ENCODE measurements at regions not wholly inside any gene's neighbourhood (a gene's known extent, or its start where the extent isn't known, plus 50 kb on each side); places are given as distances from the start of the nearest gene placed in this dataset.

- no peak overlapping the region for H3K27ac Mint-ChIP-seq (ENCODE audit: unreplicated experiment)
- H3K4me3 Mint-ChIP-seq (ENCODE audit: unreplicated experiment) = no peak overlapping the region
- H3K4me1 Mint-ChIP-seq (ENCODE audit: low read depth) = no peaks in the 10 kb centered on the region
- no peak for DNase-seq (ENCODE audit: low spot score)
- H3K9me3 Mint-ChIP-seq (ENCODE audit: low read depth) = no peaks in the 10 kb centered on the region
- TF ChIP-seq CTCF (IDR thresholded peaks at IDR 0.05) = no peak
- H3K36me3 Mint-ChIP-seq (ENCODE audit: low read depth) = no peaks in the 10 kb centered on the region
- peaks cover 2% of the 10 kb centered on the region for H3K27me3 Mint-ChIP-seq (ENCODE audit: low read depth)
Observed at GRCh38 chr2:82656420-82656819, 1802.7 kb downstream of the SUCLG1 start.

GRCh38 chr2:82652117-82652516, 1807.0 kb downstream of the SUCLG1 start:
- no peak for DNase-seq (ENCODE audit: low spot score)
- Mint-ChIP-seq H3K4me1 (ENCODE audit: low read depth) (no peaks in the 10 kb centered on the region), H3K27ac (ENCODE audit: unreplicated experiment) (no peak overlapping the region), H3K9me3 (ENCODE audit: low read depth) (peaks cover 8% of the 10 kb centered on the region), H3K27me3 (ENCODE audit: low read depth) (peaks cover 2% of the 10 kb centered on the region), H3K4me3 (ENCODE audit: unreplicated experiment) (no peak overlapping the region), H3K36me3 (ENCODE audit: low read depth) (no peaks in the 10 kb centered on the region)
- TF ChIP-seq CTCF (IDR thresholded peaks at IDR 0.05) = no peak

GRCh38 chr2:82650038-82650437, 1809.0 kb downstream of the SUCLG1 start:
- TF ChIP-seq CTCF (IDR thresholded peaks at IDR 0.05) = no peak
- H3K9me3 Mint-ChIP-seq (ENCODE audit: low read depth) = peaks cover 8% of the 10 kb centered on the region
- H3K36me3 Mint-ChIP-seq (ENCODE audit: low read depth) = no peaks in the 10 kb centered on the region
- DNase-seq (ENCODE audit: low spot score) = no peak
- no peak overlapping the region for H3K4me3 Mint-ChIP-seq (ENCODE audit: unreplicated experiment)
- peaks cover 4% of the 10 kb centered on the region for H3K27me3 Mint-ChIP-seq (ENCODE audit: low read depth)
- no peaks in the 10 kb centered on the region for H3K4me1 Mint-ChIP-seq (ENCODE audit: low read depth)
- no peak overlapping the region for H3K27ac Mint-ChIP-seq (ENCODE audit: unreplicated experiment)

- H3K36me3 Mint-ChIP-seq (ENCODE audit: low read depth) = peaks cover 3% of the 10 kb centered on the region
- H3K27ac Mint-ChIP-seq (ENCODE audit: unreplicated experiment) = no peak overlapping the region
- no peaks in the 10 kb centered on the region for H3K4me1 Mint-ChIP-seq (ENCODE audit: low read depth)
- no peak overlapping the region for H3K4me3 Mint-ChIP-seq (ENCODE audit: unreplicated experiment)
- DNase-seq (ENCODE audit: low spot score) = no peak
- no peak for TF ChIP-seq CTCF (IDR thresholded peaks at IDR 0.05)
- H3K9me3 Mint-ChIP-seq (ENCODE audit: low read depth) = peaks cover 18% of the 10 kb centered on the region
- peaks cover 6% of the 10 kb centered on the region for H3K27me3 Mint-ChIP-seq (ENCODE audit: low read depth)
Observed at GRCh38 chr2:82641598-82642180, 1817.4 kb downstream of the SUCLG1 start.

GRCh38 chr2:82636402-82637020, 1822.6 kb downstream of the SUCLG1 start:
- TF ChIP-seq CTCF (IDR thresholded peaks at IDR 0.05) = no peak
- no peak for DNase-seq (ENCODE audit: low spot score)
- Mint-ChIP-seq H3K27ac (ENCODE audit: unreplicated experiment) (no peak overlapping the region), H3K4me3 (ENCODE audit: unreplicated experiment) (no peak overlapping the region), H3K9me3 (ENCODE audit: low read depth) (peaks cover 7% of the 10 kb centered on the region), H3K36me3 (ENCODE audit: low read depth) (no peaks in the 10 kb centered on the region), H3K4me1 (ENCODE audit: low read depth) (no peaks in the 10 kb centered on the region), H3K27me3 (ENCODE audit: low read depth) (no peaks in the 10 kb centered on the region)

Measured in chondrocyte (in vitro differentiated cells).